Endothelial cell of umbilical vein (primary cell): ENCODE measurements at regions not wholly inside any gene's neighbourhood (a gene's known extent, or its start where the extent isn't known, plus 50 kb on each side); places are given as distances from the start of the nearest gene placed in this dataset.

ENCODE experiments used
- BruUV-seq: library from RNA; stranded (reverse); fragments of 400-500 nt; replicated peaks from 2 replicates; lab custom pipeline; 2021; lab: Mats Ljungman, UMichigan
- CTCF ChIA-PET: fragments of 300-600, 350-600 bp; sonication (Branson Sonifier 250); formaldehyde crosslinking; loops from one replicate; lab custom pipeline; 2021; ENCODE audit warnings: antibody characterized with exemption, inconsistent platforms; lab: Charles Lee
- POLR2A ChIA-PET: fragments of 300-600, 350-600 bp; sonication (Branson Sonifier 250); formaldehyde crosslinking; loops from one replicate; lab custom pipeline; 2021; ENCODE audit warnings: antibody characterized with exemption, inconsistent platforms; lab: Charles Lee
- DNase-seq: peaks from one replicate; pipeline ENCODE4 v3.0.0-alpha.2; 2011; ENCODE audit warnings: low read depth, low spot score
- FAIRE-seq: peaks from 2 replicates; lab custom pipeline; 2011; peaks lifted over from hg19 to GRCh38; lab: Jason Lieb, UNC
- H2AFZ ChIP-seq: 2 replicates; pipeline ENCODE4 v1.6.0; 2012; ENCODE audit warnings: low read depth, low read length, control low read depth, inconsistent platforms
- H3K27ac ChIP-seq: 2 replicates; pipeline ENCODE4 v1.5.1; 2011; ENCODE audit warnings: low read depth, mild to moderate bottlenecking, control low read depth, low read length, moderate library complexity; ENCODE audit not compliant: insufficient read depth
- H3K27me3 ChIP-seq, 2 experiments: 2 replicates each; pipeline versions ENCODE4 v1.6.0 to v1.6.1; 2011; ENCODE audit warnings: low read length in 2 of 2, mixed read lengths in 1 of 2; ENCODE audit not compliant: control insufficient read depth in 2 of 2, insufficient read depth in 2 of 2
- H3K36me3 ChIP-seq, 2 experiments: 2 replicates in 1 of 2; 3 replicates in 1 of 2; pipeline ENCODE4 v1.5.1; 2011; ENCODE audit warnings: low read length in 2 of 2, mild to moderate bottlenecking in 1 of 2, moderate library complexity in 1 of 2; ENCODE audit not compliant: control insufficient read depth in 2 of 2, insufficient read depth in 2 of 2; ENCODE audit errors: extremely low read depth in 1 of 2
- H3K4me1 ChIP-seq: 3 replicates; pipeline ENCODE4 v1.5.1; 2011; ENCODE audit warnings: mild to moderate bottlenecking, low read length; ENCODE audit not compliant: control insufficient read depth, insufficient read depth; ENCODE audit errors: extremely low read depth
- H3K4me2 ChIP-seq: 2 replicates; pipeline ENCODE4 v1.6.1; 2011; ENCODE audit warnings: low read length, control low read depth, mixed read lengths; ENCODE audit not compliant: insufficient read depth
- H3K4me3 ChIP-seq, 3 experiments: fragments of 200-600 bp in 1 of 3; sonication (generic), shearing (Covaris generic) in 1 of 3; replicated peaks in 1 of 3; 2 replicates each; pipeline ENCODE4 v1.5.1; 2011 to 2016; ENCODE audit warnings: control low read depth in 3 of 3, low read length in 3 of 3, mild to moderate bottlenecking in 2 of 3, inconsistent platforms in 1 of 3, low read depth in 1 of 3, moderate library complexity in 1 of 3; ENCODE audit not compliant: insufficient read depth in 1 of 3
- H3K79me2 ChIP-seq: 2 replicates; pipeline ENCODE4 v1.6.0; 2012; ENCODE audit warnings: low read length, inconsistent platforms; ENCODE audit not compliant: control insufficient read depth, insufficient read depth
- H3K9ac ChIP-seq: replicated peaks from 2 replicates; pipeline ENCODE3; 2011; ENCODE audit warnings: low read length, control low read depth; ENCODE audit not compliant: insufficient read depth; ENCODE audit errors: extremely low read depth
- H3K9me1 ChIP-seq: replicated peaks from 3 replicates; pipeline ENCODE4 v1.6.0; 2011; ENCODE audit warnings: mild to moderate bottlenecking, low read length; ENCODE audit not compliant: control insufficient read depth, insufficient read depth; ENCODE audit errors: extremely low read depth
- H3K9me3 ChIP-seq: replicated peaks from 2 replicates; pipeline ENCODE4 v1.5.1; 2012; ENCODE audit warnings: low read length, inconsistent platforms; ENCODE audit not compliant: control insufficient read depth, insufficient read depth
- H4K20me1 ChIP-seq: replicated peaks from 2 replicates; pipeline ENCODE3; 2011; ENCODE audit warnings: mild to moderate bottlenecking, low read length; ENCODE audit not compliant: control insufficient read depth, insufficient read depth; ENCODE audit errors: extremely low read depth
- EZH2 ChIP-seq: IDR thresholded peaks from 2 replicates; pipeline ENCODE4 v1.6.1; 2012; ENCODE audit warnings: borderline replicate concordance, low read depth, mild to moderate bottlenecking, moderate library complexity, low read length, inconsistent platforms; ENCODE audit not compliant: severe bottlenecking
- FOS ChIP-seq: IDR thresholded peaks from 2 replicates; pipeline ENCODE4 v1.6.1; 2011; ENCODE audit warnings: mild to moderate bottlenecking, low read length, moderate library complexity, borderline replicate concordance; ENCODE audit not compliant: insufficient read depth
- GATA2 ChIP-seq: IDR thresholded peaks from 2 replicates; pipeline ENCODE4 v1.7.0; 2011; ENCODE audit warnings: low read depth, mild to moderate bottlenecking, moderate library complexity, mixed read lengths, low read length; ENCODE audit not compliant: insufficient read length, insufficient read depth
- JUN ChIP-seq: IDR thresholded peaks from 2 replicates; pipeline ENCODE4 v1.6.1; 2011; ENCODE audit warnings: borderline replicate concordance, low read depth; ENCODE audit not compliant: insufficient read length, insufficient read depth
- MYC ChIP-seq: IDR thresholded peaks from one replicate; pipeline ENCODE4 v1.6.1; 2011; ENCODE audit warnings: mild to moderate bottlenecking, low read depth, low read length
- POLR2AphosphoS5 ChIP-seq: IDR thresholded peaks from 2 replicates; pipeline ENCODE4 v1.6.1; 2012; ENCODE audit warnings: low read depth, mild to moderate bottlenecking, control low read depth, low read length, moderate library complexity; ENCODE audit not compliant: insufficient read depth
- dilution Hi-C: fragments of 300-500 bp; cut with MboI; formaldehyde crosslinking; loops from one replicate; pipeline ENCODE4 v1.15.0; 2019; ENCODE audit warnings: low sequenced_read_pairs; ENCODE audit not compliant: extremely low pct_ligation_motif_present
- intact Hi-C: fragments of 100-400 bp; cut with micrococcal nuclease; formaldehyde crosslinking; loops from one replicate; pipeline ENCODE4 v1.10.0; 2022
- TF ChIP-seq, protein P1 (sequence below): IDR thresholded peaks from 2 replicates; pipeline ENCODE4 v1.6.1; 2011; ENCODE audit not compliant: insufficient read depth, insufficient read length
- TF ChIP-seq, protein P2 (sequence below), 2 donors: IDR thresholded peaks; 1 replicate in 1 of 2; 2 replicates in 1 of 2; pipeline ENCODE4 v1.5.1; 2011; ENCODE audit warnings: low read length in 2 of 2, mild to moderate bottlenecking in 2 of 2, moderate library complexity in 2 of 2, control low read depth in 1 of 2, inconsistent platforms in 1 of 2, low read depth in 1 of 2; ENCODE audit not compliant: insufficient read depth in 1 of 2; ENCODE audit errors: extremely low read depth in 1 of 2

DNA sequence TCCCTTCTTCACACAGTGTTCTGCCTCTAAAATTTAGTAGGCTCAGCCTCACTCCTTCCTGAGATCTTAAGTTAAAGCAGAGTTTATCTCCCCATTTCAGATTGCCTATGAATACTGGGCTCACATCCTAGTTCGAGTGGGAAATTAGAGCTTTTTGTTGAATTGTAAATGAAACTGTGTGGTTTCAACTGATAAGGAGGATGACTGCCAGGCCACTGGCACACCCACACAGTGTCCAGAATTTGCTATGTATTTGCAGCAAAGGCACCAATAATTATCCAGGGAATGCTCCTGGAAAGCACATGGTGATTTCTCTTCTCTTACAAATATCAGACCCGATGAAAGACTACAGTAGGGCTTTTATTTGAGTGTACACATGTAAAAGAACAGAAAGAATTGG lies 308.1 kb upstream of the COL8A1 start:
- Histone ChIP-seq H3K27me3 (no peaks in the 10 kb centered on the region), H3K4me2 (no peak overlapping the region), H3K36me3 (no peaks in the 10 kb centered on the region), H3K4me3 (no peak overlapping the region), H3K27ac (no peak overlapping the region), H2AFZ (peak overlapping the region; percentile 81), H3K9ac (no peak overlapping the region), H3K4me1 (peaks cover 20% of the 10 kb centered on the region), H3K79me2 (no peaks in the 10 kb centered on the region), H3K9me1 (no peaks in the 10 kb centered on the region), H3K9me3 (no peaks in the 10 kb centered on the region), H4K20me1 (no peaks in the 10 kb centered on the region)
- TF ChIP-seq, protein P1, sequence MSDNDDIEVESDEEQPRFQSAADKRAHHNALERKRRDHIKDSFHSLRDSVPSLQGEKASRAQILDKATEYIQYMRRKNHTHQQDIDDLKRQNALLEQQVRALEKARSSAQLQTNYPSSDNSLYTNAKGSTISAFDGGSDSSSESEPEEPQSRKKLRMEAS: no peak
- TF ChIP-seq JUN (no peak), FOS (no peak), MYC (no peak), EZH2 (no peak), POLR2AphosphoS5 (no peak), GATA2 (peak; percentile 2)
- TF ChIP-seq, protein P2, sequence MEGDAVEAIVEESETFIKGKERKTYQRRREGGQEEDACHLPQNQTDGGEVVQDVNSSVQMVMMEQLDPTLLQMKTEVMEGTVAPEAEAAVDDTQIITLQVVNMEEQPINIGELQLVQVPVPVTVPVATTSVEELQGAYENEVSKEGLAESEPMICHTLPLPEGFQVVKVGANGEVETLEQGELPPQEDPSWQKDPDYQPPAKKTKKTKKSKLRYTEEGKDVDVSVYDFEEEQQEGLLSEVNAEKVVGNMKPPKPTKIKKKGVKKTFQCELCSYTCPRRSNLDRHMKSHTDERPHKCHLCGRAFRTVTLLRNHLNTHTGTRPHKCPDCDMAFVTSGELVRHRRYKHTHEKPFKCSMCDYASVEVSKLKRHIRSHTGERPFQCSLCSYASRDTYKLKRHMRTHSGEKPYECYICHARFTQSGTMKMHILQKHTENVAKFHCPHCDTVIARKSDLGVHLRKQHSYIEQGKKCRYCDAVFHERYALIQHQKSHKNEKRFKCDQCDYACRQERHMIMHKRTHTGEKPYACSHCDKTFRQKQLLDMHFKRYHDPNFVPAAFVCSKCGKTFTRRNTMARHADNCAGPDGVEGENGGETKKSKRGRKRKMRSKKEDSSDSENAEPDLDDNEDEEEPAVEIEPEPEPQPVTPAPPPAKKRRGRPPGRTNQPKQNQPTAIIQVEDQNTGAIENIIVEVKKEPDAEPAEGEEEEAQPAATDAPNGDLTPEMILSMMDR (IDR thresholded peaks at IDR 0.05; ENCODE audit: extremely low read depth in 1 of 2, insufficient read depth in 1 of 2, low read depth in 1 of 2, low read length in 2 of 2): no peak
- intact Hi-C loops (no loop called here), dilution Hi-C loops (no loop called here)
- CTCF ChIA-PET: interaction anchor here (1.0 kb wide), 1 partner anchor 14 kb away, joined by 4 read pairs; no protein-coding TSS in a partner anchor
- no TSS peak for BruUV-seq
- no peak for FAIRE-seq
- DNase-seq: peak; percentile 90
- POLR2A ChIA-PET: no interaction called here
